Testis (tissue), 2 donors: ENCODE measurements at regions not wholly inside any gene's neighbourhood (a gene's known extent, or its start where the extent isn't known, plus 50 kb on each side); places are given as distances from the start of the nearest gene placed in this dataset.

ENCODE experiments used
- POLR2A ChIP-seq: fragments of 450-650 bp; IDR thresholded peaks from one replicate; pipeline ENCODE4 v1.6.1; 2017; ENCODE audit warnings: antibody characterized with exemption, mild to moderate bottlenecking, moderate library complexity
- TF ChIP-seq, protein P1 (sequence below), 3 experiments: fragments of 450-650 bp in 2 of 3; fragments of 200-600 bp in 1 of 3; sonication (generic) in 1 of 3; IDR thresholded peaks; one replicate each; pipeline ENCODE4 v1.5.1; 2016 to 2019; ENCODE audit warnings: antibody characterized with exemption in 3 of 3, mild to moderate bottlenecking in 2 of 3, moderate library complexity in 1 of 3

DNA sequence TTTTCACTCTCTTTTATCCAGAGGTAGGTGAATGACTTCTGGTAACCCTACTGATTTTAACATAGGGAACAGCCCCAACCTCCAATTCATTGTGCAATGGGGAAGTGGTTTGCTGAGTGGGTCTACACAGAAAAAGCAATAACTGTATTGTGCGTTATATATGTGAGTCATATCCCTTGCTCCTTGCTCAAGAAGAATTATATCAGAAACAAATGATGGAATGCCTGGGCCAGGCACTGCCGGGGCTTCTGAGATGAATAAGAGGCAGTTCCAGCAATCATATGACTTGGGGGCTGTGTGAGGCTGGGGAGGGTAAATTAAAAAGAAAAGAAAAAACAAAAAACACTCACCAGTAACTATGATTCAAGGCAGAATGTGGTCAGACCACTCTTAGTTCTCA lies 79.2 kb upstream of the ABCA1 start:
- TF ChIP-seq POLR2A: no peak
- TF ChIP-seq, protein P1, sequence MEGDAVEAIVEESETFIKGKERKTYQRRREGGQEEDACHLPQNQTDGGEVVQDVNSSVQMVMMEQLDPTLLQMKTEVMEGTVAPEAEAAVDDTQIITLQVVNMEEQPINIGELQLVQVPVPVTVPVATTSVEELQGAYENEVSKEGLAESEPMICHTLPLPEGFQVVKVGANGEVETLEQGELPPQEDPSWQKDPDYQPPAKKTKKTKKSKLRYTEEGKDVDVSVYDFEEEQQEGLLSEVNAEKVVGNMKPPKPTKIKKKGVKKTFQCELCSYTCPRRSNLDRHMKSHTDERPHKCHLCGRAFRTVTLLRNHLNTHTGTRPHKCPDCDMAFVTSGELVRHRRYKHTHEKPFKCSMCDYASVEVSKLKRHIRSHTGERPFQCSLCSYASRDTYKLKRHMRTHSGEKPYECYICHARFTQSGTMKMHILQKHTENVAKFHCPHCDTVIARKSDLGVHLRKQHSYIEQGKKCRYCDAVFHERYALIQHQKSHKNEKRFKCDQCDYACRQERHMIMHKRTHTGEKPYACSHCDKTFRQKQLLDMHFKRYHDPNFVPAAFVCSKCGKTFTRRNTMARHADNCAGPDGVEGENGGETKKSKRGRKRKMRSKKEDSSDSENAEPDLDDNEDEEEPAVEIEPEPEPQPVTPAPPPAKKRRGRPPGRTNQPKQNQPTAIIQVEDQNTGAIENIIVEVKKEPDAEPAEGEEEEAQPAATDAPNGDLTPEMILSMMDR (IDR thresholded peaks at IDR 0.05): no peak
